Fibroblast of lung (primary cell): ENCODE measurements at regions not wholly inside any gene's neighbourhood (a gene's known extent, or its start where the extent isn't known, plus 50 kb on each side); places are given as distances from the start of the nearest gene placed in this dataset.

Experiments used
- DNase-seq, 2 donors: peaks; one replicate each; pipeline versions ENCODE4 v3.0.0 to v3.0.0-alpha.2; 2010; ENCODE audit warnings: low read depth in 2 of 2
- H2AFZ ChIP-seq: 2 replicates; pipeline ENCODE4 v1.5.1; 2012; ENCODE audit warnings: low read length, control low read depth, inconsistent platforms
- H3K27ac ChIP-seq: 2 replicates; pipeline ENCODE4 v1.5.1; 2011; ENCODE audit warnings: low read length, control low read depth; ENCODE audit not compliant: insufficient read depth
- H3K27me3 ChIP-seq: 2 replicates; pipeline ENCODE4 v1.5.1; 2011; ENCODE audit warnings: mild to moderate bottlenecking, low read length; ENCODE audit not compliant: control insufficient read depth, insufficient read depth
- H3K36me3 ChIP-seq: 2 replicates; pipeline ENCODE4 v1.5.1; 2011; ENCODE audit warnings: low read length; ENCODE audit not compliant: control insufficient read depth, insufficient read depth
- H3K4me1 ChIP-seq: 2 replicates; pipeline ENCODE4 v1.5.1; 2011; ENCODE audit warnings: low read length; ENCODE audit not compliant: control insufficient read depth, insufficient read depth; ENCODE audit errors: extremely low read depth
- H3K4me2 ChIP-seq: 2 replicates; pipeline ENCODE4 v1.5.1; 2011; ENCODE audit warnings: low read length, control low read depth; ENCODE audit not compliant: insufficient read depth; ENCODE audit errors: extremely low read depth
- H3K4me3 ChIP-seq, 4 experiments: fragments of 200-600 bp in 1 of 4; sonication (generic) in 1 of 4; replicated peaks in 1 of 4; 2 replicates each; pipeline ENCODE4 v1.5.1; 2011 to 2016; ENCODE audit warnings: low read length in 4 of 4, low read depth in 3 of 4, mild to moderate bottlenecking in 3 of 4, control low read depth in 2 of 4, inconsistent platforms in 1 of 4, mixed read lengths in 1 of 4; ENCODE audit not compliant: insufficient read depth in 1 of 4; ENCODE audit errors: control extremely low read depth in 1 of 4
- H3K79me2 ChIP-seq: 2 replicates; pipeline ENCODE4 v1.5.1; 2012; ENCODE audit warnings: mild to moderate bottlenecking, low read length, inconsistent platforms; ENCODE audit not compliant: control insufficient read depth, insufficient read depth
- H3K9ac ChIP-seq: 2 replicates; pipeline ENCODE4 v1.5.1; 2011; ENCODE audit warnings: mild to moderate bottlenecking, low read length, control low read depth; ENCODE audit not compliant: insufficient read depth
- H3K9me3 ChIP-seq: 2 replicates; pipeline ENCODE4 v1.5.1; 2012; ENCODE audit warnings: low read depth, low read length; ENCODE audit not compliant: control insufficient read depth, insufficient read depth
- H4K20me1 ChIP-seq: 2 replicates; pipeline ENCODE4 v1.5.1; 2011; ENCODE audit warnings: low read length; ENCODE audit not compliant: control insufficient read depth, insufficient read depth; ENCODE audit errors: extremely low read depth
- CTCF ChIP-seq, 2 donors: IDR thresholded peaks in 1 of 2; conservative IDR thresholded peaks in 1 of 2; 1 replicate in 1 of 2; 2 replicates in 1 of 2; pipeline ENCODE4 v1.5.1; 2011 to 2012; ENCODE audit warnings: low read length in 2 of 2, control low read depth in 1 of 2, inconsistent platforms in 1 of 2, low read depth in 1 of 2, mild to moderate bottlenecking in 1 of 2
- EZH2 ChIP-seq: IDR thresholded peaks from 2 replicates; pipeline ENCODE4 v1.5.1; 2012; ENCODE audit warnings: low read length, control low read depth, mild to moderate bottlenecking; ENCODE audit errors: missing control alignments

GRCh38 chr2:37477921-37478320 is 133.5 kb downstream of the QPCT start:
- Histone ChIP-seq H3K4me2 (no peak overlapping the region), H3K27ac (no peak overlapping the region)
- DNase-seq: no peak

GRCh38 chr2:37481244-37481643 is 136.8 kb downstream of the QPCT start:
- H3K9me3 ChIP-seq: no peaks in the 10 kb centered on the region
- no peak overlapping the region for H2AFZ ChIP-seq
- no peak overlapping the region for H3K9ac ChIP-seq
- no peaks in the 10 kb centered on the region for H4K20me1 ChIP-seq
- H3K36me3 ChIP-seq: no peaks in the 10 kb centered on the region
- H3K4me3 ChIP-seq: no peak overlapping the region
- no peaks in the 10 kb centered on the region for H3K27me3 ChIP-seq
- H3K4me1 ChIP-seq: no peaks in the 10 kb centered on the region
- H3K27ac ChIP-seq: no peak overlapping the region
- no peak for DNase-seq
- no peak overlapping the region for H3K4me2 ChIP-seq
- no peak for TF ChIP-seq EZH2
- TF ChIP-seq CTCF (conservative IDR thresholded peaks at IDR 0.05 in 1 of 2, IDR thresholded peaks at IDR 0.05 in 1 of 2; ENCODE audit: low read depth in 1 of 2, low read length in 2 of 2): no peak
- H3K79me2 ChIP-seq: no peaks in the 10 kb centered on the region

More at GRCh38 chr2:37477921-37478320, 133.5 kb downstream of the QPCT start:
- TF ChIP-seq EZH2 (no peak), CTCF (conservative IDR thresholded peaks at IDR 0.05 in 1 of 2, IDR thresholded peaks at IDR 0.05 in 1 of 2; ENCODE audit: low read depth in 1 of 2, low read length in 2 of 2) (no peak)
- no peaks in the 10 kb centered on the region for H4K20me1 ChIP-seq
- H3K9ac ChIP-seq: no peak overlapping the region
- no peaks in the 10 kb centered on the region for H3K36me3 ChIP-seq
- no peak overlapping the region for H3K4me3 ChIP-seq
- H3K27me3 ChIP-seq: no peaks in the 10 kb centered on the region
- H3K79me2 ChIP-seq: no peaks in the 10 kb centered on the region
- H3K4me1 ChIP-seq: peaks cover 4% of the 10 kb centered on the region
- no peaks in the 10 kb centered on the region for H3K9me3 ChIP-seq
- no peak overlapping the region for H2AFZ ChIP-seq

GRCh38 chr2:37489041-37489456 is 144.6 kb downstream of the QPCT start:
- TF ChIP-seq CTCF (conservative IDR thresholded peaks at IDR 0.05 in 1 of 2, IDR thresholded peaks at IDR 0.05 in 1 of 2; ENCODE audit: low read depth in 1 of 2, low read length in 2 of 2) (no peak), EZH2 (no peak)
- Histone ChIP-seq H3K27ac (no peak overlapping the region), H3K27me3 (no peaks in the 10 kb centered on the region), H4K20me1 (no peaks in the 10 kb centered on the region), H3K4me3 (no peak overlapping the region), H3K36me3 (no peaks in the 10 kb centered on the region), H3K9ac (no peak overlapping the region), H3K4me2 (peak overlapping the region; percentile 15), H2AFZ (no peak overlapping the region), H3K4me1 (peaks cover 6% of the 10 kb centered on the region), H3K79me2 (no peaks in the 10 kb centered on the region), H3K9me3 (no peaks in the 10 kb centered on the region)
- DNase-seq: no peak
